ENCODE measurements at regions not wholly inside any gene's neighbourhood (a gene's known extent, or its start where the extent isn't known, plus 50 kb on each side); places are given as distances from the start of the nearest gene placed in this dataset.

GRCh38 chr4:3855646-3856045, 89.5 kb downstream of the ADRA2C start:
- no peak for DNase-seq (ENCODE audit: low read depth)
- H3K4me3 ChIP-seq (ENCODE audit: low read depth, low read length): no peak overlapping the region
- TF ChIP-seq CTCF (conservative IDR thresholded peaks at IDR 0.05; ENCODE audit: low read depth, low read length): no peak

GRCh38 chr4:3856604-3857204, 90.5 kb downstream of the ADRA2C start:
- DNase-seq (ENCODE audit: low read depth): no peak
- H3K4me3 ChIP-seq (ENCODE audit: low read depth, low read length): no peak overlapping the region
- TF ChIP-seq CTCF (conservative IDR thresholded peaks at IDR 0.05; ENCODE audit: low read depth, low read length): no peak

- H3K4me3 ChIP-seq (ENCODE audit: low read depth, low read length): no peak overlapping the region
- no peak for DNase-seq (ENCODE audit: low read depth)
- TF ChIP-seq CTCF (conservative IDR thresholded peaks at IDR 0.05; ENCODE audit: low read depth, low read length): no peak
Observed at GRCh38 chr4:3857269-3857926, 91.2 kb downstream of the ADRA2C start.

- no peak for DNase-seq (ENCODE audit: low read depth)
- no peak overlapping the region for H3K4me3 ChIP-seq (ENCODE audit: low read depth, low read length)
- no peak for TF ChIP-seq CTCF (conservative IDR thresholded peaks at IDR 0.05; ENCODE audit: low read depth, low read length)
Observed at GRCh38 chr4:3858046-3858730, 92.0 kb downstream of the ADRA2C start.

- no peak for DNase-seq (ENCODE audit: low read depth)
- no peak overlapping the region for H3K4me3 ChIP-seq (ENCODE audit: low read depth, low read length)
- TF ChIP-seq CTCF (conservative IDR thresholded peaks at IDR 0.05; ENCODE audit: low read depth, low read length): no peak
Observed at GRCh38 chr4:3858765-3859388, 92.7 kb downstream of the ADRA2C start.

GRCh38 chr4:3859571-3859970, 93.4 kb downstream of the ADRA2C start:
- no peak overlapping the region for H3K4me3 ChIP-seq (ENCODE audit: low read depth, low read length)
- DNase-seq (ENCODE audit: low read depth): no peak
- TF ChIP-seq CTCF (conservative IDR thresholded peaks at IDR 0.05; ENCODE audit: low read depth, low read length): no peak
